Activated naive CD8-positive, alpha-beta T cell (primary cell): ENCODE measurements at regions not wholly inside any gene's neighbourhood (a gene's known extent, or its start where the extent isn't known, plus 50 kb on each side); places are given as distances from the start of the nearest gene placed in this dataset.
"Not testable (repeated sequence)": the region's sequence is repeated elsewhere in the genome, so short reads cannot be mapped to it uniquely, and the experiment has no call there.

Experiments used
- H3K27ac Mint-ChIP-seq: one replicate; pipeline ENCODE4 v1.8.0; 2021; ENCODE audit warnings: mixed read lengths
- H3K27me3 Mint-ChIP-seq: one replicate; pipeline ENCODE4 v1.8.0; 2021; ENCODE audit warnings: mixed read lengths
- H3K36me3 Mint-ChIP-seq: one replicate; pipeline ENCODE4 v1.8.0; 2021; ENCODE audit warnings: mixed read lengths
- H3K4me1 Mint-ChIP-seq: one replicate; pipeline ENCODE4 v1.8.0; 2021; ENCODE audit warnings: low read depth, mixed read lengths
- H3K4me3 Mint-ChIP-seq: one replicate; pipeline ENCODE4 v1.8.0; 2021; ENCODE audit warnings: mild to moderate bottlenecking, mixed read lengths
- H3K9me3 Mint-ChIP-seq: one replicate; pipeline ENCODE4 v1.8.0; 2021; ENCODE audit warnings: low read depth, mixed read lengths

GRCh38 chr10:2225609-2226008 lies 488.3 kb upstream of the ADARB2 start:
- Mint-ChIP-seq H3K27ac (no peak overlapping the region), H3K36me3 (no peaks in the 10 kb centered on the region), H3K4me3 (no peak overlapping the region), H3K4me1 (peaks cover 2% of the 10 kb centered on the region), H3K27me3 (no peaks in the 10 kb centered on the region), H3K9me3 (no peaks in the 10 kb centered on the region)

- no peak overlapping the region for H3K4me3 Mint-ChIP-seq
- no peaks in the 10 kb centered on the region for H3K27me3 Mint-ChIP-seq
- no peaks in the 10 kb centered on the region for H3K36me3 Mint-ChIP-seq
- no peaks in the 10 kb centered on the region for H3K9me3 Mint-ChIP-seq
- H3K27ac Mint-ChIP-seq, result no peak overlapping the region
- peaks cover 2% of the 10 kb centered on the region for H3K4me1 Mint-ChIP-seq
These were observed 486.4 kb upstream of the ADARB2 start for GRCh38 chr10:2223548-2224320.

GRCh38 chr10:2222631-2223030 lies 485.3 kb upstream of the ADARB2 start:
- H3K36me3 Mint-ChIP-seq, result no peaks in the 10 kb centered on the region
- no peaks in the 10 kb centered on the region for H3K27me3 Mint-ChIP-seq
- H3K4me3 Mint-ChIP-seq, result no peak overlapping the region
- peaks cover 2% of the 10 kb centered on the region for H3K4me1 Mint-ChIP-seq
- no peaks in the 10 kb centered on the region for H3K9me3 Mint-ChIP-seq
- no peak overlapping the region for H3K27ac Mint-ChIP-seq

GRCh38 chr10:2214805-2215204 lies 477.5 kb upstream of the ADARB2 start:
- H3K36me3 Mint-ChIP-seq, result no peaks in the 10 kb centered on the region
- H3K4me1 Mint-ChIP-seq, result no peaks in the 10 kb centered on the region
- H3K27me3 Mint-ChIP-seq, result peaks cover 9% of the 10 kb centered on the region
- H3K27ac Mint-ChIP-seq, result no peak overlapping the region
- H3K9me3 Mint-ChIP-seq, result no peaks in the 10 kb centered on the region
- no peak overlapping the region for H3K4me3 Mint-ChIP-seq

GRCh38 chr10:2214092-2214491 lies 476.8 kb upstream of the ADARB2 start:
- no peak overlapping the region for H3K4me3 Mint-ChIP-seq
- no peaks in the 10 kb centered on the region for H3K9me3 Mint-ChIP-seq
- no peaks in the 10 kb centered on the region for H3K4me1 Mint-ChIP-seq
- H3K27ac Mint-ChIP-seq, result no peak overlapping the region
- no peaks in the 10 kb centered on the region for H3K36me3 Mint-ChIP-seq
- H3K27me3 Mint-ChIP-seq, result peaks cover 9% of the 10 kb centered on the region

GRCh38 chr10:2212244-2212834 lies 475.0 kb upstream of the ADARB2 start:
- Mint-ChIP-seq H3K9me3 (no peaks in the 10 kb centered on the region), H3K27me3 (peaks cover 9% of the 10 kb centered on the region), H3K4me3 (no peak overlapping the region), H3K4me1 (no peaks in the 10 kb centered on the region), H3K27ac (no peak overlapping the region), H3K36me3 (no peaks in the 10 kb centered on the region)

- peaks cover 7% of the 10 kb centered on the region for H3K27me3 Mint-ChIP-seq
These were observed 472.8 kb upstream of the ADARB2 start for GRCh38 chr10:2210088-2210487.

GRCh38 chr10:2208106-2208505 lies 470.8 kb upstream of the ADARB2 start:
- Mint-ChIP-seq H3K27ac (no peak overlapping the region), H3K4me3 (no peak overlapping the region), H3K9me3 (no peaks in the 10 kb centered on the region), H3K4me1 (no peaks in the 10 kb centered on the region), H3K27me3 (peaks cover 2% of the 10 kb centered on the region), H3K36me3 (no peaks in the 10 kb centered on the region)

More at GRCh38 chr10:2210088-2210487, 472.8 kb upstream of the ADARB2 start:
- Mint-ChIP-seq H3K36me3 (no peaks in the 10 kb centered on the region), H3K27ac (no peak overlapping the region), H3K4me1 (no peaks in the 10 kb centered on the region), H3K9me3 (no peaks in the 10 kb centered on the region), H3K4me3 (no peak overlapping the region)

- Mint-ChIP-seq H3K36me3 (no peaks in the 10 kb centered on the region), H3K27ac (no peak overlapping the region), H3K9me3 (no peaks in the 10 kb centered on the region), H3K4me1 (no peaks in the 10 kb centered on the region), H3K27me3 (no peaks in the 10 kb centered on the region), H3K4me3 (no peak overlapping the region)
These were observed 470.1 kb upstream of the ADARB2 start for GRCh38 chr10:2207246-2207922.

- no peaks in the 10 kb centered on the region for H3K9me3 Mint-ChIP-seq
- no peaks in the 10 kb centered on the region for H3K4me1 Mint-ChIP-seq
- no peaks in the 10 kb centered on the region for H3K36me3 Mint-ChIP-seq
- H3K27ac Mint-ChIP-seq, result no peak overlapping the region
- no peak overlapping the region for H3K4me3 Mint-ChIP-seq
- H3K27me3 Mint-ChIP-seq, result no peaks in the 10 kb centered on the region
These were observed 468.1 kb upstream of the ADARB2 start for GRCh38 chr10:2205406-2205805.

- H3K4me1 Mint-ChIP-seq, result no peaks in the 10 kb centered on the region
- no peaks in the 10 kb centered on the region for H3K27me3 Mint-ChIP-seq
- H3K27ac Mint-ChIP-seq, result no peak overlapping the region
These were observed 465.1 kb upstream of the ADARB2 start for GRCh38 chr10:2202401-2202800.

GRCh38 chr10:2201534-2202099 lies 464.3 kb upstream of the ADARB2 start:
- Mint-ChIP-seq H3K36me3 (peaks cover 2% of the 10 kb centered on the region), H3K27ac (no peak overlapping the region), H3K4me3 (no peak overlapping the region), H3K27me3 (no peaks in the 10 kb centered on the region), H3K9me3 (peaks cover 1% of the 10 kb centered on the region), H3K4me1 (no peaks in the 10 kb centered on the region)

More at GRCh38 chr10:2202401-2202800, 465.1 kb upstream of the ADARB2 start:
- H3K9me3 Mint-ChIP-seq, result no peaks in the 10 kb centered on the region
- peaks cover 2% of the 10 kb centered on the region for H3K36me3 Mint-ChIP-seq
- H3K4me3 Mint-ChIP-seq, result no peak overlapping the region

GRCh38 chr10:2197663-2198062 lies 460.3 kb upstream of the ADARB2 start:
- peaks cover 4% of the 10 kb centered on the region for H3K27me3 Mint-ChIP-seq
- no peak overlapping the region for H3K4me3 Mint-ChIP-seq
- peaks cover 5% of the 10 kb centered on the region for H3K9me3 Mint-ChIP-seq
- H3K27ac Mint-ChIP-seq, result no peak overlapping the region
- H3K4me1 Mint-ChIP-seq, result no peaks in the 10 kb centered on the region
- H3K36me3 Mint-ChIP-seq, result peaks cover 2% of the 10 kb centered on the region

- no peak overlapping the region for H3K4me3 Mint-ChIP-seq
- peaks cover 5% of the 10 kb centered on the region for H3K9me3 Mint-ChIP-seq
- peaks cover 4% of the 10 kb centered on the region for H3K27me3 Mint-ChIP-seq
- H3K27ac Mint-ChIP-seq, result no peak overlapping the region
- H3K36me3 Mint-ChIP-seq, result peaks cover 2% of the 10 kb centered on the region
- H3K4me1 Mint-ChIP-seq, result no peaks in the 10 kb centered on the region
These were observed 458.9 kb upstream of the ADARB2 start for GRCh38 chr10:2196272-2196671.

- H3K36me3 Mint-ChIP-seq, H3K9me3 Mint-ChIP-seq, H3K27ac Mint-ChIP-seq, H3K4me1 Mint-ChIP-seq, H3K27me3 Mint-ChIP-seq, H3K4me3 Mint-ChIP-seq: not testable (repeated sequence)
These were observed 452.0 kb upstream of the ADARB2 start for GRCh38 chr10:2189356-2189755.
